G401 (cell line): ENCODE measurements at regions not wholly inside any gene's neighbourhood (a gene's known extent, or its start where the extent isn't known, plus 50 kb on each side); places are given as distances from the start of the nearest gene placed in this dataset.
"Not testable (repeated sequence)": the region's sequence is repeated elsewhere in the genome, so short reads cannot be mapped to it uniquely, and the experiment has no call there.

Experiments
- DNase-seq: peaks from one replicate; pipeline ENCODE4 v3.0.0-alpha.2; 2015; ENCODE audit warnings: low spot score
- in situ Hi-C: cut with HindIII; loops from 2 replicates; pipeline ENCODE4 v1.10.0; 2016; ENCODE audit warnings: low sequenced_read_pairs, mixed read lengths

DNA sequence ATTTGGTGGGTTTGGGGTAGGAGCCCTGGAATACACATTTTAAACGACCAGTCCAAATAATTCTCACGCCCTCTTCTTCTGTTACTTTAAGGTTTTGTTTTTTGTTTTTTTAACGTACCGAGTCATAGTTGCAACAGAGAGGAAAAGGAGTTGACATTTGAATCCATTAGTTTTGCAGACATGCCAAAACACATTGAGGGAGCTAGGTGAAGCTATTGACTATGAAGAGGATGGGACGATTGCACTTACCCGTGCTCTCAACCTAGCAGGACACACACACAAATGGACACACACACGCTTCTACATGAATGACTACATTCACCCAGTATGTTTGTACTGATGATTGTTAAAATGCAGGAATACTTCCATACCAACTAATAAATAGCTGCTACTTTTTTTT, 54.3 kb upstream of the CIT start:
- DNase-seq: no peak
- in situ Hi-C loops: no loop called here

DNA sequence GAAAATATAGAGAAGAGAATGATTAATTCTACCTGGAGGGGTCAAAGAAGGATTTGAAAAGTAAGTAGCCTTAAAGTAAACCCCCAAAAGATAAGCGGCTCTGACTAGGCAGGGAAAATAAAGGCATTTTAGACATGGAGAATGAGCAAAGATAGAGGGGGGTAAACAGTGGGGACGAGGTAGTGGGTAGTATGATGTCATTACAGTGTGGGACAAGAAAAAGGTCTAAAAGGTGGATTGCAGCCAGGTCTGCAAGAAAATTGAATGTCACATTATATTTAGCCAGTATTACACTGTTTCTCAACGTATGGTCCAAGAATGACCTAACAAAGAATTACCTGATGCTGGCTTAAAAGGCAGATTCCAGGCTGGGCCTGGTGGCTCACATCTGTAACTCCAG, 55.8 kb upstream of the CIT start:
- in situ Hi-C loops: no loop called here
- no peak for DNase-seq

GRCh38 chr12:119934780-119935179, 54.3 kb upstream of the BICDL1 start:
- DNase-seq, in situ Hi-C loops: not testable (repeated sequence)

DNA sequence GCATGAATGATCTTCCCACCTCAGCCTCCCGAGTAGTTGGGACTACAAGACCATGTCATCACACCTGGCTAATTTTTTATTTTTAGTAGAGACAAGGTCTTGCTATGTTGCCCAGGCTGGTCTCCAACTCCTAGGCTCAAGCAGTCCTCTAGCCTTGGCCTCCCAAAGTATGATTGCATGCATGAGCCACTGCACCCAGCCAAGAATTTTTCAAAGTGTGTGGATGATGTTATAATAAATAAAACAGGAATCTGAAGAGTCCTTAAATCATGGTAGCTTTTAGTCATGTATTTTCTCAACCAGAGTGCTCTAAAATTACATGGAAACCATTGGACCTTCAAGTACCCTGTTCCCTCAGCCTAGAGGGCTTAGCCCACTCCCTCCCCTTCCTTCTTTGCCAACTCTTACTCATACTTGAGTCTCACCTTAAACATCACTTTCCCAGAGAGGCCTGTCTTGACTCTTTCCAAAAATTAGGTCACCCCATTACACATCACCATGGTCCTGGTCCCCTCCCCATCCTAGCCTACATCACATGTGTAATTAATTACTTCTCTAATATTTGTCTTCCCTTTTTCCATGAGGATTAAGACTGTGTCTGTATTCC, 52.2 kb upstream of the BICDL1 start:
- in situ Hi-C loops: no loop called here

DNA sequence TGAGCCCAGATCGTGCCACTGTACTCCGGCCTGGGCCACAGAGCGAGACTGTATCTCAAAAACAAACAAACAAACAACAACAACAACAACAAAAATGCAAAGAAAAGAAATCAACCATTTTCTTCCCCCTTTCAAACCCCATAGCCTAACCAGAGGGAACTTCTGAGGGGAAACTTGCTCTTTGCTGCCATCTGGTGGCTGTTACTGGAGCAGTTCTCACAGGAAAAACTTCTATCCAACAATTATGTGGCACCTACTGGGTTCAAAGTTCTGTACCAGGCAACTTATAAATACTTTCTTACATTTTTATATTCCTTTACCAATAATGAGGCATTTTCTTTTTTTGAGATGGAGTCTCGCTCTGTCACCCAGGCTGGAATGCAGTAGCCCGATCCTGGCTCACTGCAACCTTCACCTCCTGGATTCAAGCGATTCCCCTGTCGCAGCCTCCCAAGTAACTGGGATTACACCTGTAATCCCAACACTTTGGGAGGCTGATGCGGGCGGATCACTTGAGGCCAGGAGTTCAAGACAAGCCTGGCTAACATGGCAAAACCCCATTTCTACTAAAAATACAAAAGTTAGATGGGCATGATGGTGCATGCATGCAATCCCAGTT, 50.9 kb upstream of the BICDL1 start:
- DNase-seq: peak; percentile 73
- in situ Hi-C loops: no loop called here

More for the DNA sequence above, 52.2 kb upstream of the BICDL1 start:
- no peak for DNase-seq
